WI38 (cell line): ENCODE measurements at regions not wholly inside any gene's neighbourhood (a gene's known extent, or its start where the extent isn't known, plus 50 kb on each side); places are given as distances from the start of the nearest gene placed in this dataset.

ENCODE experiments used
- H3K4me3 ChIP-seq: 2 replicates; pipeline ENCODE4 v1.5.1; 2011; ENCODE audit warnings: low read depth, mild to moderate bottlenecking, control low read depth, low read length
- TF ChIP-seq, protein P1 (sequence below): IDR thresholded peaks from 2 replicates; pipeline ENCODE4 v1.5.1; 2012; ENCODE audit warnings: low read depth, mild to moderate bottlenecking, control low read depth, low read length

DNA sequence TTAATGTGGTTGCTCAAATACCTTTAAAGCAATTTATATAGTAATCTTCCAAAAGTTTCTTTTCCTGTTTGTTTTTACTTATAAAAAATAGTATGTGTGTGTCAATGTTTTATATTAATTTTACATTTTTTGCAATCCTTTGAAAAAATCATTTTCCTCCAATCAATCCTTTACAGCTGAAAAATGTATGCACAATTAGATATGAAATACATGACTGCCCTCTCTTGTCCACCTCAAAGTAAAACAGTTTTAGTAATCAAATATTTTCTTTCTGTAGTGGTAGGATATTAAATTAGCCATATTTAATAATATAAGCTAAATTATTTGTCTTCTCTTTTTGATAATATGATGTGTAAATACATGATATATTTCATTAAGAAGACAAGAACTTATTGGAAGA lies 269.9 kb downstream of the ADAMTS20 start:
- H3K4me3 ChIP-seq, result no peak overlapping the region
- TF ChIP-seq, protein P1, sequence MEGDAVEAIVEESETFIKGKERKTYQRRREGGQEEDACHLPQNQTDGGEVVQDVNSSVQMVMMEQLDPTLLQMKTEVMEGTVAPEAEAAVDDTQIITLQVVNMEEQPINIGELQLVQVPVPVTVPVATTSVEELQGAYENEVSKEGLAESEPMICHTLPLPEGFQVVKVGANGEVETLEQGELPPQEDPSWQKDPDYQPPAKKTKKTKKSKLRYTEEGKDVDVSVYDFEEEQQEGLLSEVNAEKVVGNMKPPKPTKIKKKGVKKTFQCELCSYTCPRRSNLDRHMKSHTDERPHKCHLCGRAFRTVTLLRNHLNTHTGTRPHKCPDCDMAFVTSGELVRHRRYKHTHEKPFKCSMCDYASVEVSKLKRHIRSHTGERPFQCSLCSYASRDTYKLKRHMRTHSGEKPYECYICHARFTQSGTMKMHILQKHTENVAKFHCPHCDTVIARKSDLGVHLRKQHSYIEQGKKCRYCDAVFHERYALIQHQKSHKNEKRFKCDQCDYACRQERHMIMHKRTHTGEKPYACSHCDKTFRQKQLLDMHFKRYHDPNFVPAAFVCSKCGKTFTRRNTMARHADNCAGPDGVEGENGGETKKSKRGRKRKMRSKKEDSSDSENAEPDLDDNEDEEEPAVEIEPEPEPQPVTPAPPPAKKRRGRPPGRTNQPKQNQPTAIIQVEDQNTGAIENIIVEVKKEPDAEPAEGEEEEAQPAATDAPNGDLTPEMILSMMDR, result no peak; the same call in 1 of the 2 replicates

DNA sequence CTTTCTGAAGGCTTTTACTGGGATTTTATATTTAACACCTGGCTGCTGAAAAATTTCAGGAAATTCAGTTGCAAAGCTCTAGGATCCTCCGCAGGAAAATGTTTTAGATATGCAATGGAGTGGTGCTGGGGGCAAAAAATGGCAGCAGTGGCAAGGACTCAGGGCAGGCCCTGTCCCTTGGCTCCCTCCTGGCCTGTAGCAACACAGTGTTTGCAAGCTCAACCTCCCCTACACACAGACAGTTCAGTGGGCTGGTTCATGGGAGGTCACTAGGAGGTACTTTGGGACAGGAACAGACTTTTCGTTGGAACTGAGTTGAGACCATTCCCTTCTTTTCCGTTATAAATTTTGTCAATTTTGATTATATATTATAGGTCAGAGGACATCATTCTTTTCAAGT lies 270.4 kb downstream of the ADAMTS20 start:
- TF ChIP-seq, protein P1, result no peak
- no peak overlapping the region for H3K4me3 ChIP-seq

DNA sequence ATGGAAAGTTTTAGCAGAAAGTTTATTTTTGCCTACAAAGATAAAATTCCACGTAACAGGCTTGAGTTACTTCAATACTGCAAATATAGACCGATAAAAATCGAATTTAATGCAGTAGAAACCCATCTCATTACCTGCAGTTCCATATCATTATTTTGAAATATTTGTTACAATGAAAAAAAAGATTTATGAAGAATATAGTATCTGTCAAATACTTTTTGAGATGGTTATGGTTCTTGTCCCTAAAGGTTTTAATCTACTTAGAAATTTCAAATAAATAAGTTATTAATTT lies 273.5 kb downstream of the ADAMTS20 start:
- TF ChIP-seq, protein P1, result no peak
- H3K4me3 ChIP-seq, result no peak overlapping the region

DNA sequence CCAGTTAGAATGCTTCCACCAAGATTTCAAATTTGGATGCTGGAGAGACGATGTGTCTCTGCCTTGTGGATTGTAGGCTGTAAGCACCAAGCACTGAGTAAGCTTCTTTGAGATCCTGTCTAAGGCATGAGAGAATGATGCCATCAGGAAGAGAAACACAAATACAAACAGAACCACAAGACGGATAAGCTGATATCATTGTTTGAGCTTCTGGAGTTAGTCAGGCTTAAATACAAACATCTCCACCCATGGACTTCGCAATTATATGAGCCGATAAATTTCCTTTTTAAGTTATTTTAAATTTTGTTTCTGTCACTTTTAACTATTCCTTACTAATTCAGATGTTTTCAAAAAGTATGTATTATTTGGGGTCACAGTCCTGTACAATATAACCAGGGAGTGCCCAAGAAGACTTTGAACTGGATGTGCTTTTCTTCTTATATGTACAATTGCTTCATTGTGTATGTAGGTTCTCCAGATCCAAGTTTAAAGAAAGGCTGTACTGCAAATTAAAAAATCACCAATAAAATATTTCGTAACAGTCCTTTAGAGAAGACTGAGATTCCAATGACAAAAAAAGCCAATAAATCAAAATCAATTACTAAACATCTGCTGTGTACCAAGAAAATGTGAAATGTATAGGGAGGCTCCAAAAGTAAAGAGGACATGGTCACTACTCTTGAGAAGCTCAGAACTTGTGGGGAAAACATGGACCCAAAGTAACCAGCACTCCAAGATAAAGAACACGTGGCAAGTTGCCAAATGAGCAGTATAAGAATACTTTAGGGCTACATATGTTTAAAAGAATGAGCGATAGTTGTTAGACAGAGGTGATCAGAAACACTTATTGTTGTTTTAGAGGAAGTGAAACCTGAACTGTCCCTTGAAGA lies 274.1 kb downstream of the ADAMTS20 start:
- TF ChIP-seq, protein P1, result no peak

DNA sequence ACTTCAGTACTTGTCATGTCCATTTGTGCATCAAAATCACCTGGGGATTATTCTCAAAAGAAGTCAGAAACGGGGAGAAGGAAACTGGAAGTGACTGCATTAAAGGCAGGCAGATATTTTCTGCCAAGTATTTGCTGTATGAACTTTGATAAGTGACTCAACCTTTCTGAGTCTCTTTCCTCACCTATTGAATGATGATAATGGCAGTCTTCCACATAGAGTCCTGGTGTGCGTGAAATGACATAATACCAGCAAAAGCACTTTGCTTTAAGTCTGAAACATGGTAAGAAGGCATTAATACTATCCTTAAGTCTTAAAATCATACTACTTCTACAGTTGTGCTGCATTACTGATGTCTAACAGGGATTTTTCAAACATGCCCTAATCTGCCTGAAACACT lies 278.5 kb downstream of the ADAMTS20 start:
- TF ChIP-seq, protein P1, result no peak
- H3K4me3 ChIP-seq, result no peak overlapping the region

More for the DNA sequence above, 274.1 kb downstream of the ADAMTS20 start:
- H3K4me3 ChIP-seq, result no peak overlapping the region

DNA sequence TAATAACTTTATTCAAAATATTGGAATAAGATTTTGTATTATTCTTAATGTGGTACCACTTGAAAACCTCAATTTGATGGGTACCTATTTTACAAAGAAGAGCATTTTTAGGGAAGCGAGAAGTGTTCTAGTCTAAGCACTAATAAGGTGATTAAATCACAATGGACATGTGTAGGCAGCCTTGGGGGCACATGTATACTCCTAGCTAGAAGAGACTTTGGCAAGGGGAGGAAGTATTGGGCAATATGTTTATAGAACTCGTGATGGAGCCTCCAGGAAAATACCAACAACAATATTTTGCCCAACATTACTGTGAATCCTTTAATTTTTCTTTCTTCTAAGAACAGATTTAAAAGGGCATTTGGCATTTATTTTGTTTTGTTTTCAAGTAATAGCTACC lies 280.3 kb downstream of the ADAMTS20 start:
- no peak overlapping the region for H3K4me3 ChIP-seq

DNA sequence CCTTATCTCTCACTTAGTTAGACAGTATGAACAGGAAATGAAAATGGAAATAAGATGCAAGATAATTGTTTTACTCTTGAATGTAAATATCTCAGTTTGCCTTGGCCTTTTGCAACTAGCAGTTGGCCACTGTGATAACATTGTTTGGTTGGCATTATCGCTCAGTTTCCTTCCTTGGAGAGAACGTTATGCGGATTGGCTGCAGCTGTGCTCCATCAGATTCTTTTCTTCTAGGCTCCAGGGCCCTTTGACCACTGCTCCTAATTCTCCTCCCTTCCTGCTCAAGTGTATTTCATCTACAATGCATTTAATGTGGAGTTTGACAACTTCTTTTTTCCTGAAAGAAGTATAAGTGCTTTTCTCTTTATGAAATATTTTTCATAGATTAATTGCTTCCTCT lies 284.2 kb downstream of the ADAMTS20 start:
- TF ChIP-seq, protein P1, result no peak
- no peak overlapping the region for H3K4me3 ChIP-seq

More for the DNA sequence above, 280.3 kb downstream of the ADAMTS20 start:
- TF ChIP-seq, protein P1, result no peak
